ENCODE measurements at regions not wholly inside any gene's neighbourhood (a gene's known extent, or its start where the extent isn't known, plus 50 kb on each side); places are given as distances from the start of the nearest gene placed in this dataset.

- Histone ChIP-seq H3K36me3 (ENCODE audit: insufficient read depth in 1 of 2, low read depth in 1 of 2) (no peaks in the 10 kb centered on the region), H3K27me3 (ENCODE audit: insufficient read depth in 3 of 3, low read length in 2 of 3) (no peaks in the 10 kb centered on the region), H3K27ac (no peak overlapping the region), H3K9me3 (peaks cover 11% of the 10 kb centered on the region), H3K4me3 (no peak overlapping the region), H3K4me1 (no peaks in the 10 kb centered on the region)
- no peak for TF ChIP-seq CTCF (IDR thresholded peaks at IDR 0.05)
- WGBS, 3 donors = 86 to 89% (median 87%) methylated on average over 2 of the region's 2 CpGs
- DNase-seq (no peak), ATAC-seq (no peak)
- intact Hi-C loops (cut with DNase I) = no loop called here
These were observed 167.2 kb downstream of the POLR2M start for GRCh38 chr15:57873564-57874209.

- H3K4me3 ChIP-seq = no peak overlapping the region
- ATAC-seq (no peak), DNase-seq (no peak)
- H3K36me3 ChIP-seq (ENCODE audit: insufficient read depth in 1 of 2, low read depth in 1 of 2) = no peaks in the 10 kb centered on the region
- H3K27ac ChIP-seq = no peak overlapping the region
- H3K9me3 ChIP-seq = peaks cover 11% of the 10 kb centered on the region
- intact Hi-C loops (cut with DNase I) = no loop called here
- H3K27me3 ChIP-seq (ENCODE audit: insufficient read depth in 3 of 3, low read length in 2 of 3) = no peaks in the 10 kb centered on the region
- no peak for TF ChIP-seq CTCF (IDR thresholded peaks at IDR 0.05)
- H3K4me1 ChIP-seq = no peaks in the 10 kb centered on the region
These were observed 168.8 kb downstream of the POLR2M start for GRCh38 chr15:57875347-57875746.

GRCh38 chr15:57878573-57878972 lies 172.1 kb downstream of the POLR2M start:
- intact Hi-C loops (cut with DNase I) = no loop called here
- H3K27ac ChIP-seq = no peak overlapping the region
- H3K9me3 ChIP-seq = peaks cover 11% of the 10 kb centered on the region
- no peaks in the 10 kb centered on the region for H3K36me3 ChIP-seq (ENCODE audit: insufficient read depth in 1 of 2, low read depth in 1 of 2)
- no peaks in the 10 kb centered on the region for H3K4me1 ChIP-seq
- no peak for TF ChIP-seq CTCF (IDR thresholded peaks at IDR 0.05)
- WGBS, 3 donors = 54 to 59% (median 58%) methylated on average over 2 of the region's 2 CpGs
- H3K4me3 ChIP-seq = no peak overlapping the region
- no peaks in the 10 kb centered on the region for H3K27me3 ChIP-seq (ENCODE audit: insufficient read depth in 3 of 3, low read length in 2 of 3)
- DNase-seq = no peak
- no peak for ATAC-seq

- no peak overlapping the region for H3K4me3 ChIP-seq
- no peaks in the 10 kb centered on the region for H3K9me3 ChIP-seq
- no peak for TF ChIP-seq CTCF (IDR thresholded peaks at IDR 0.05)
- no peaks in the 10 kb centered on the region for H3K36me3 ChIP-seq (ENCODE audit: insufficient read depth in 1 of 2, low read depth in 1 of 2)
- no peaks in the 10 kb centered on the region for H3K4me1 ChIP-seq
- ATAC-seq (no peak), DNase-seq (no peak)
- H3K27ac ChIP-seq = no peak overlapping the region
- whole genome bisulfite sequencing, 3 donors = 96% methylated on average over 3 of the region's 3 CpGs
- intact Hi-C loops (cut with DNase I) = no loop called here
- peaks cover 0 to 3% (median 0%) of the 10 kb centered on the region in 3 donors for H3K27me3 ChIP-seq (ENCODE audit: insufficient read depth in 3 of 3, low read length in 2 of 3)
These were observed 174.8 kb downstream of the POLR2M start for GRCh38 chr15:57881361-57881760.

- no peaks in the 10 kb centered on the region for H3K36me3 ChIP-seq (ENCODE audit: insufficient read depth in 1 of 2, low read depth in 1 of 2)
- no peaks in the 10 kb centered on the region for H3K9me3 ChIP-seq
- 88 to 90% (median 88%) methylated on average over 3 of the region's 3 CpGs for WGBS, 3 donors
- intact Hi-C loops (cut with DNase I) = no loop called here
- H3K27me3 ChIP-seq (ENCODE audit: insufficient read depth in 3 of 3, low read length in 2 of 3) = peaks cover 0 to 3% (median 0%) of the 10 kb centered on the region in 3 donors
- no peak for TF ChIP-seq CTCF (IDR thresholded peaks at IDR 0.05)
- H3K4me3 ChIP-seq = no peak overlapping the region
- no peak for DNase-seq
- ATAC-seq = no peak
- no peaks in the 10 kb centered on the region for H3K4me1 ChIP-seq
- H3K27ac ChIP-seq = no peak overlapping the region
These were observed 175.5 kb downstream of the POLR2M start for GRCh38 chr15:57881972-57882371.
